B cell (primary cell): ENCODE measurements at regions not wholly inside any gene's neighbourhood (a gene's known extent, or its start where the extent isn't known, plus 50 kb on each side); places are given as distances from the start of the nearest gene placed in this dataset.
"Not testable (repeated sequence)": the region's sequence is repeated elsewhere in the genome, so short reads cannot be mapped to it uniquely, and the experiment has no call there.

ENCODE experiments used
- ATAC-seq: fragments of 200-7000 bp; cut with Tn5 transposase; one replicate; pipeline ENCODE4 v1.10.0; 2021; ENCODE audit warnings: low read depth, mild to moderate bottlenecking, moderate number of reproducible peaks, moderate library complexity
- CTCF ChIA-PET: fragments of 350-600 bp; sonication (Branson Sonifier 250); formaldehyde crosslinking; loops from one replicate; lab custom pipeline; 2021; ENCODE audit warnings: antibody characterized with exemption, inconsistent platforms; lab: Charles Lee
- POLR2A ChIA-PET: fragments of 350-600 bp; sonication (Branson Sonifier 250); formaldehyde crosslinking; loops from one replicate; lab custom pipeline; 2021; ENCODE audit warnings: antibody characterized with exemption; lab: Charles Lee
- DNase-seq: peaks from one replicate; pipeline ENCODE4 v3.0.0; 2013
- H2AFZ ChIP-seq: 2 replicates; pipeline ENCODE4 v1.6.1; 2012; ENCODE audit warnings: mild to moderate bottlenecking, low read depth, low read length; ENCODE audit not compliant: insufficient read depth, poor library complexity, severe bottlenecking
- H3K27ac ChIP-seq, 2 donors: 1 replicate in 1 of 2; 2 replicates in 1 of 2; pipeline ENCODE4 v1.5.1; 2012 to 2013; ENCODE audit warnings: low read length in 2 of 2, mild to moderate bottlenecking in 2 of 2, moderate library complexity in 1 of 2
- H3K27me3 ChIP-seq, 4 experiments: fragments of 200-600 bp in 1 of 4; sonication (generic) in 1 of 4; replicated peaks in 1 of 4; 1 replicate in 2 of 4; 2 replicates in 2 of 4; pipeline versions ENCODE4 v1.6.1 to v1.7.0; 2013 to 2016; ENCODE audit warnings: low read length in 3 of 4, mild to moderate bottlenecking in 2 of 4, mixed read lengths in 1 of 4, moderate library complexity in 1 of 4; ENCODE audit not compliant: insufficient read depth in 4 of 4, control insufficient read depth in 3 of 4; ENCODE audit errors: control extremely low read depth in 1 of 4
- H3K36me3 ChIP-seq, 2 experiments: replicated peaks in 1 of 2; 1 replicate in 1 of 2; 2 replicates in 1 of 2; pipeline versions ENCODE4 v1.6.1 to v1.7.1; 2013; ENCODE audit warnings: low read length in 1 of 2; ENCODE audit not compliant: insufficient read depth in 2 of 2, control insufficient read depth in 1 of 2; ENCODE audit errors: control extremely low read depth in 1 of 2, extremely low read depth in 1 of 2
- H3K4me1 ChIP-seq, 2 donors: fragments of 200-600 bp in 1 of 2; sonication (generic) in 1 of 2; 1 replicate in 1 of 2; 2 replicates in 1 of 2; pipeline versions ENCODE4 v1.5.1 to v1.6.1; 2013 to 2017; ENCODE audit warnings: low read length in 2 of 2; ENCODE audit not compliant: control insufficient read depth in 2 of 2, insufficient read depth in 2 of 2
- H3K4me2 ChIP-seq: replicated peaks from 2 replicates; pipeline ENCODE3; 2012; ENCODE audit warnings: mild to moderate bottlenecking, low read depth, low read length; ENCODE audit not compliant: poor library complexity, severe bottlenecking
- H3K4me3 ChIP-seq, 5 experiments: fragments of 200-600 bp in 1 of 5; sonication (generic) in 1 of 5; 1 replicate in 3 of 5; 2 replicates in 2 of 5; pipeline versions ENCODE4 v1.5.1 to v1.7.0; 2011 to 2016; ENCODE audit warnings: low read length in 4 of 5, mild to moderate bottlenecking in 4 of 5, low read depth in 2 of 5, control low read depth in 1 of 5, moderate library complexity in 1 of 5; ENCODE audit not compliant: insufficient read depth in 1 of 5; ENCODE audit errors: control extremely low read depth in 1 of 5, extremely low read depth in 1 of 5
- H3K79me2 ChIP-seq: fragments of 200-600 bp; sonication (generic); one replicate; pipeline ENCODE4 v1.6.0; 2016; ENCODE audit warnings: low read length; ENCODE audit not compliant: control insufficient read depth, insufficient read depth
- H3K9ac ChIP-seq: fragments of 200-600 bp; sonication (generic); 2 replicates; pipeline ENCODE4 v1.6.1; 2017; ENCODE audit warnings: mild to moderate bottlenecking, low read length, moderate library complexity
- H3K9me3 ChIP-seq, 3 donors: one replicate each; pipeline versions ENCODE4 v1.6.1 to v1.7.1; 2013; ENCODE audit warnings: low read length in 2 of 3; ENCODE audit not compliant: control insufficient read depth in 2 of 3, insufficient read depth in 1 of 3; ENCODE audit errors: control extremely low read depth in 1 of 3
- H4K20me1 ChIP-seq: 2 replicates; pipeline ENCODE4 v1.6.0; 2012; ENCODE audit warnings: mild to moderate bottlenecking, low read length; ENCODE audit not compliant: insufficient read depth, control insufficient read depth, poor library complexity, severe bottlenecking
- H3K27ac Mint-ChIP-seq: one replicate; pipeline ENCODE4 v1.8.0; 2021; ENCODE audit warnings: mixed read lengths
- H3K27me3 Mint-ChIP-seq: one replicate; pipeline ENCODE4 v1.8.0; 2021; ENCODE audit warnings: mixed read lengths
- H3K4me1 Mint-ChIP-seq: one replicate; pipeline ENCODE4 v1.8.0; 2021; ENCODE audit warnings: mixed read lengths
- H3K4me3 Mint-ChIP-seq: one replicate; pipeline ENCODE4 v1.8.0; 2021; ENCODE audit warnings: mixed read lengths
- H3K9me3 Mint-ChIP-seq: one replicate; pipeline ENCODE4 v1.8.0; 2022; ENCODE audit warnings: mixed read lengths; ENCODE audit not compliant: insufficient read depth
- EZH2 ChIP-seq: IDR thresholded peaks from 2 replicates; pipeline ENCODE4 v1.6.1; 2012; ENCODE audit warnings: borderline replicate concordance, low read depth, mild to moderate bottlenecking, moderate library complexity, low read length; ENCODE audit not compliant: insufficient read depth, poor library complexity, severe bottlenecking
- WGBS: methylation state at CpG from one replicate; pipeline ENCODE4 v1.1.5; 2013; ENCODE audit warnings: missing lambda C conversion rate; ENCODE audit not compliant: insufficient coverage; 5-methylcytosine and 5-hydroxymethylcytosine counted together
- intact Hi-C: fragments of 100-400 bp; cut with micrococcal nuclease; formaldehyde crosslinking; loops from one replicate; pipeline ENCODE4 v1.10.0; 2022
- TF ChIP-seq, protein P1 (sequence below): fragments of 200-600 bp; IDR thresholded peaks from one replicate; pipeline ENCODE4 v1.8.0; 2022; ENCODE audit warnings: antibody characterized with exemption, mild to moderate bottlenecking

DNA sequence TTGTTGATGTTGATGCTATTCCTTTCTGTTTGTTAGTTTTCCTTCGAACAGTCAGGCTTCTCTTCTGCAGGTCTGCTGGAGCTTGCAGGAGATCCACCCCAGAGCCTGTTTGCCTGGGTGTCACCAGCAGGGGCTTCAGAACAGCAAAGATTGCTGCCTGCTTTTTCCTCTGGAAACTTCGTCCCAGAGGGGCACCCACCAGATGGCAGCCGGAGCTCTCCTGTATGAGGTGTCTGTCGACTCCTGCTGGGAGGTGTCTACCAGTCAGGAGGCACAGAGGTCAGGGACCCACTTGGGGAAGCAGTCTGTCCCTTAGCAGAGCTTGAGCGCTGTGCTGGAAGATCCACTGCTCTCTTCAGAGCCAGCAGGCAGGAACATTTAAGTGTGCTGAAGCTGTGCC, 303.2 kb downstream of the ZIC1 start:
- WGBS = 81% methylated on average over 5 of the region's 5 CpGs
- Histone ChIP-seq H3K36me3 (no peaks in the 10 kb centered on the region), H3K4me1 (no peaks in the 10 kb centered on the region), H3K79me2 (no peaks in the 10 kb centered on the region), H3K9me3 (peaks cover 0 to 9% (median 3%) of the 10 kb centered on the region in 3 donors), H3K4me3 (no peak overlapping the region), H3K4me2 (no peak overlapping the region), H3K27me3 (no peaks in the 10 kb centered on the region), H3K27ac (no peak overlapping the region), H4K20me1 (no peaks in the 10 kb centered on the region), H3K9ac (no peak overlapping the region), H2AFZ (no peak overlapping the region)
- H3K4me1 Mint-ChIP-seq = no peaks in the 10 kb centered on the region
- ChIA-PET CTCF (no interaction called here), POLR2A (no interaction called here)
- intact Hi-C loops = no loop called here
- H3K27ac Mint-ChIP-seq = no peak overlapping the region
- no peaks in the 10 kb centered on the region for H3K27me3 Mint-ChIP-seq
- H3K9me3 Mint-ChIP-seq = peaks cover 3% of the 10 kb centered on the region
- ATAC-seq = no peak
- TF ChIP-seq, protein P1, sequence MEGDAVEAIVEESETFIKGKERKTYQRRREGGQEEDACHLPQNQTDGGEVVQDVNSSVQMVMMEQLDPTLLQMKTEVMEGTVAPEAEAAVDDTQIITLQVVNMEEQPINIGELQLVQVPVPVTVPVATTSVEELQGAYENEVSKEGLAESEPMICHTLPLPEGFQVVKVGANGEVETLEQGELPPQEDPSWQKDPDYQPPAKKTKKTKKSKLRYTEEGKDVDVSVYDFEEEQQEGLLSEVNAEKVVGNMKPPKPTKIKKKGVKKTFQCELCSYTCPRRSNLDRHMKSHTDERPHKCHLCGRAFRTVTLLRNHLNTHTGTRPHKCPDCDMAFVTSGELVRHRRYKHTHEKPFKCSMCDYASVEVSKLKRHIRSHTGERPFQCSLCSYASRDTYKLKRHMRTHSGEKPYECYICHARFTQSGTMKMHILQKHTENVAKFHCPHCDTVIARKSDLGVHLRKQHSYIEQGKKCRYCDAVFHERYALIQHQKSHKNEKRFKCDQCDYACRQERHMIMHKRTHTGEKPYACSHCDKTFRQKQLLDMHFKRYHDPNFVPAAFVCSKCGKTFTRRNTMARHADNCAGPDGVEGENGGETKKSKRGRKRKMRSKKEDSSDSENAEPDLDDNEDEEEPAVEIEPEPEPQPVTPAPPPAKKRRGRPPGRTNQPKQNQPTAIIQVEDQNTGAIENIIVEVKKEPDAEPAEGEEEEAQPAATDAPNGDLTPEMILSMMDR = no peak
- no peak for TF ChIP-seq EZH2
- H3K4me3 Mint-ChIP-seq = no peak overlapping the region
- DNase-seq = no peak

GRCh38 chr3:147712758-147713157, 303.6 kb downstream of the ZIC1 start:
- H3K79me2 ChIP-seq, H3K9me3 ChIP-seq, H3K4me2 ChIP-seq, H3K9me3 Mint-ChIP-seq, H3K4me1 ChIP-seq, H3K9ac ChIP-seq, H3K27me3 Mint-ChIP-seq, H3K27me3 ChIP-seq, H4K20me1 ChIP-seq, H3K36me3 ChIP-seq, H3K27ac Mint-ChIP-seq, H3K27ac ChIP-seq, H3K4me3 ChIP-seq, ATAC-seq, H3K4me1 Mint-ChIP-seq, DNase-seq, H3K4me3 Mint-ChIP-seq, POLR2A ChIA-PET, H2AFZ ChIP-seq, intact Hi-C loops, CTCF ChIA-PET: not testable (repeated sequence)
- WGBS = 52% methylated on average over 5 of the region's 5 CpGs
